ENCODE measurements at regions not wholly inside any gene's neighbourhood (a gene's known extent, or its start where the extent isn't known, plus 50 kb on each side); places are given as distances from the start of the nearest gene placed in this dataset.

- no peak for DNase-seq (ENCODE audit: low spot score)
Measured at GRCh38 chr11:80255021-80255420, 814.2 kb upstream of the TENM4 start.

- no peak for DNase-seq (ENCODE audit: low spot score)
Measured at GRCh38 chr11:80241766-80242165, 800.9 kb upstream of the TENM4 start.

- DNase-seq (ENCODE audit: low spot score): no peak
Measured at GRCh38 chr11:80240245-80240644, 799.4 kb upstream of the TENM4 start.

- no peak for DNase-seq (ENCODE audit: low spot score)
Measured at GRCh38 chr11:80239217-80239616, 798.4 kb upstream of the TENM4 start.

GRCh38 chr11:80227915-80228314, 787.1 kb upstream of the TENM4 start:
- no peak for DNase-seq (ENCODE audit: low spot score)

GRCh38 chr11:80214413-80214812, 773.6 kb upstream of the TENM4 start:
- DNase-seq (ENCODE audit: low spot score): no peak

GRCh38 chr11:80211673-80212072, 770.8 kb upstream of the TENM4 start:
- no peak for DNase-seq (ENCODE audit: low spot score)

- DNase-seq (ENCODE audit: low spot score): no peak
Measured at GRCh38 chr11:80204021-80204420, 763.2 kb upstream of the TENM4 start.

GRCh38 chr11:80196932-80197554, 756.2 kb upstream of the TENM4 start:
- DNase-seq (ENCODE audit: low spot score): no peak

GRCh38 chr11:80196041-80196440, 755.2 kb upstream of the TENM4 start:
- no peak for DNase-seq (ENCODE audit: low spot score)

GRCh38 chr11:80194625-80195024, 753.8 kb upstream of the TENM4 start:
- DNase-seq (ENCODE audit: low spot score): no peak

- no peak for DNase-seq (ENCODE audit: low spot score)
Measured at GRCh38 chr11:80194016-80194415, 753.2 kb upstream of the TENM4 start.

- DNase-seq (ENCODE audit: low spot score): no peak
Measured at GRCh38 chr11:80188076-80188627, 747.3 kb upstream of the TENM4 start.

- no peak for DNase-seq (ENCODE audit: low spot score)
Measured at GRCh38 chr11:80186692-80187091, 745.9 kb upstream of the TENM4 start.

- DNase-seq (ENCODE audit: low spot score): no peak
Measured at GRCh38 chr11:80182901-80183300, 742.1 kb upstream of the TENM4 start.

- DNase-seq (ENCODE audit: low spot score): no peak
Measured at GRCh38 chr11:80173371-80174136, 732.7 kb upstream of the TENM4 start.

GRCh38 chr11:80168796-80169195, 728.0 kb upstream of the TENM4 start:
- no peak for DNase-seq (ENCODE audit: low spot score)

GRCh38 chr11:80167766-80168165, 726.9 kb upstream of the TENM4 start:
- no peak for DNase-seq (ENCODE audit: low spot score)

GRCh38 chr11:80165744-80166143, 724.9 kb upstream of the TENM4 start:
- DNase-seq (ENCODE audit: low spot score): no peak

GRCh38 chr11:80163441-80163840, 722.6 kb upstream of the TENM4 start:
- DNase-seq (ENCODE audit: low spot score): no peak

- DNase-seq (ENCODE audit: low spot score): no peak
Measured at GRCh38 chr11:80163011-80163410, 722.2 kb upstream of the TENM4 start.

- DNase-seq (ENCODE audit: low spot score): no peak
Measured at GRCh38 chr11:80162387-80162786, 721.6 kb upstream of the TENM4 start.

- no peak for DNase-seq (ENCODE audit: low spot score)
Measured at GRCh38 chr11:80157447-80157846, 716.6 kb upstream of the TENM4 start.

- DNase-seq (ENCODE audit: low spot score): no peak
Measured at GRCh38 chr11:80156062-80156461, 715.2 kb upstream of the TENM4 start.

Measured in CD4-positive, alpha-beta T cell treated with Interleukin-6 at 100 ng/mL for 8 hours (primary cell).